ENCODE measurements at regions not wholly inside any gene's neighbourhood (a gene's known extent, or its start where the extent isn't known, plus 50 kb on each side); places are given as distances from the start of the nearest gene placed in this dataset.

GRCh38 chr4:11615601-11616000 is 186.9 kb upstream of the HS3ST1 start:
- no peak overlapping the region for H3K4me3 ChIP-seq (ENCODE audit: low read depth in 2 of 2, low read length in 1 of 2)
- H3K4me1 ChIP-seq (ENCODE audit: control insufficient read depth in 1 of 2, insufficient read depth in 2 of 2, low read depth in 1 of 2, low read length in 1 of 2), result no peaks in the 10 kb centered on the region
- ChIA-PET POLR2A (no interaction called here), CTCF (no interaction called here)
- H3K9me3 ChIP-seq, result no peaks in the 10 kb centered on the region
- H3K4me2 ChIP-seq, result no peak overlapping the region
- H3K36me3 ChIP-seq (replicated peaks in 1 of 2; ENCODE audit: control insufficient read depth in 1 of 2, insufficient read depth in 2 of 2, low read length in 1 of 2), result no peaks in the 10 kb centered on the region
- no peak overlapping the region for H3K27ac ChIP-seq (ENCODE audit: low read depth in 2 of 2, low read length in 1 of 2)
- H2AFZ ChIP-seq (ENCODE audit: low read depth), result no peak overlapping the region
- H3K9ac ChIP-seq, result no peak overlapping the region
- WGBS (ENCODE audit: low lambda C conversion rate), result 16% methylated on average over 7 of the region's 7 CpGs
- no peaks in the 10 kb centered on the region for H3K9me2 ChIP-seq
- H3F3A ChIP-seq (replicated peaks; ENCODE audit: insufficient read depth), result no peaks in the 10 kb centered on the region
- H3K79me2 ChIP-seq (ENCODE audit: insufficient read depth), result no peaks in the 10 kb centered on the region
- no peaks in the 10 kb centered on the region for H4K20me1 ChIP-seq (ENCODE audit: insufficient read depth)
- no peak for TF ChIP-seq EP300 (IDR thresholded peaks at IDR 0.05; ENCODE audit: borderline replicate concordance in 1 of 2, low read depth in 1 of 2, low read length in 1 of 2)
- no peak for TF ChIP-seq TEAD4 (IDR thresholded peaks at IDR 0.05; ENCODE audit: borderline replicate concordance, insufficient read depth)
- TF ChIP-seq RAD21 (IDR thresholded peaks at IDR 0.05; ENCODE audit: low read length), result no peak
- no peak for TF ChIP-seq MAX (IDR thresholded peaks at IDR 0.05; ENCODE audit: low read depth)
- no peak for TF ChIP-seq CHD2 (IDR thresholded peaks at IDR 0.05; ENCODE audit: low read length, partially characterized antibody)
- TF ChIP-seq PBX3 (IDR thresholded peaks at IDR 0.05), result no peak
- no peak for TF ChIP-seq SIN3A (IDR thresholded peaks at IDR 0.05; ENCODE audit: borderline replicate concordance, low read depth, low read length)
- no peak for TF ChIP-seq TAF1 (IDR thresholded peaks at IDR 0.05; ENCODE audit: borderline replicate concordance, low read depth, low read length)
- TF ChIP-seq NRF1 (IDR thresholded peaks at IDR 0.05; ENCODE audit: low read depth, low read length), result no peak
- no peak for TF ChIP-seq JUND (IDR thresholded peaks at IDR 0.05)
- no peak for TF ChIP-seq USF1 (IDR thresholded peaks at IDR 0.05; ENCODE audit: borderline replicate concordance, low read depth)
- TF ChIP-seq CTCF (IDR thresholded peaks at IDR 0.05), result no peak
- no peaks in the 10 kb centered on the region for H3K27me3 ChIP-seq (ENCODE audit: insufficient read depth)
- no peak for DNase-seq

- Histone ChIP-seq H3K79me2 (ENCODE audit: insufficient read depth) (no peaks in the 10 kb centered on the region), H4K20me1 (ENCODE audit: insufficient read depth) (no peaks in the 10 kb centered on the region), H3K9me2 (no peaks in the 10 kb centered on the region), H3K9ac (no peak overlapping the region), H3K27ac (ENCODE audit: low read depth in 2 of 2, low read length in 1 of 2) (no peak overlapping the region), H3K27me3 (ENCODE audit: insufficient read depth) (no peaks in the 10 kb centered on the region), H3F3A (replicated peaks; ENCODE audit: insufficient read depth) (no peaks in the 10 kb centered on the region), H3K36me3 (replicated peaks in 1 of 2; ENCODE audit: control insufficient read depth in 1 of 2, insufficient read depth in 2 of 2, low read length in 1 of 2) (no peaks in the 10 kb centered on the region), H3K9me3 (no peaks in the 10 kb centered on the region), H3K4me1 (ENCODE audit: control insufficient read depth in 1 of 2, insufficient read depth in 2 of 2, low read depth in 1 of 2, low read length in 1 of 2) (no peaks in the 10 kb centered on the region), H3K4me3 (ENCODE audit: low read depth in 2 of 2, low read length in 1 of 2) (no peak overlapping the region), H2AFZ (ENCODE audit: low read depth) (no peak overlapping the region), H3K4me2 (no peak overlapping the region)
- WGBS (ENCODE audit: low lambda C conversion rate), result 10% methylated on average over 5 of the region's 5 CpGs
- CTCF ChIA-PET, result no interaction called here
- POLR2A ChIA-PET, result no interaction called here
- no peak for DNase-seq
- no peak for TF ChIP-seq RAD21 (IDR thresholded peaks at IDR 0.05; ENCODE audit: low read length)
- no peak for TF ChIP-seq TAF1 (IDR thresholded peaks at IDR 0.05; ENCODE audit: borderline replicate concordance, low read depth, low read length)
- TF ChIP-seq FOXJ3 (CRISPR knock-in tag; IDR thresholded peaks at IDR 0.05), result no peak
- TF ChIP-seq PBX3 (IDR thresholded peaks at IDR 0.05), result no peak
- TF ChIP-seq SMC3 (IDR thresholded peaks at IDR 0.05; ENCODE audit: low read depth, low read length), result no peak
- no peak for TF ChIP-seq CHD2 (IDR thresholded peaks at IDR 0.05; ENCODE audit: low read length, partially characterized antibody)
- no peak for TF ChIP-seq EZH2phosphoT487 (IDR thresholded peaks at IDR 0.05; ENCODE audit: borderline replicate concordance, low read depth)
- TF ChIP-seq MAX (IDR thresholded peaks at IDR 0.05; ENCODE audit: low read depth), result no peak
- TF ChIP-seq ELF1 (IDR thresholded peaks at IDR 0.05), result no peak
- TF ChIP-seq FOXM1 (IDR thresholded peaks at IDR 0.05; ENCODE audit: low read depth), result no peak
- no peak for TF ChIP-seq USF2 (IDR thresholded peaks at IDR 0.05; ENCODE audit: borderline replicate concordance, low read depth, low read length)
- no peak for TF ChIP-seq IRF3 (IDR thresholded peaks at IDR 0.05; ENCODE audit: low read depth, low read length)
These were observed 185.7 kb upstream of the HS3ST1 start for GRCh38 chr4:11614426-11614825.
